B cell (primary cell): ENCODE measurements at regions not wholly inside any gene's neighbourhood (a gene's known extent, or its start where the extent isn't known, plus 50 kb on each side); places are given as distances from the start of the nearest gene placed in this dataset.

Experiments
- CTCF ChIP-seq: fragments of 200-600 bp; IDR thresholded peaks from one replicate; pipeline ENCODE4 v1.8.0; 2022; ENCODE audit warnings: antibody characterized with exemption, mild to moderate bottlenecking
- EZH2 ChIP-seq: IDR thresholded peaks from 2 replicates; pipeline ENCODE4 v1.6.1; 2012; ENCODE audit warnings: borderline replicate concordance, low read depth, mild to moderate bottlenecking, moderate library complexity, low read length; ENCODE audit not compliant: insufficient read depth, poor library complexity, severe bottlenecking

GRCh38 chr2:21676676-21677075 is 552.9 kb downstream of the TDRD15 start:
- no peak for TF ChIP-seq CTCF
- TF ChIP-seq EZH2, result no peak
